SK-N-DZ (cell line): ENCODE measurements at regions not wholly inside any gene's neighbourhood (a gene's known extent, or its start where the extent isn't known, plus 50 kb on each side); places are given as distances from the start of the nearest gene placed in this dataset.

Source experiments
- DNase-seq: peaks from one replicate; pipeline ENCODE4 v3.0.0-alpha.2; 2015; ENCODE audit warnings: low spot score

- no peak for DNase-seq
Measured at GRCh38 chr20:19949195-19949867, 67.8 kb upstream of the NAA20 start.

DNA sequence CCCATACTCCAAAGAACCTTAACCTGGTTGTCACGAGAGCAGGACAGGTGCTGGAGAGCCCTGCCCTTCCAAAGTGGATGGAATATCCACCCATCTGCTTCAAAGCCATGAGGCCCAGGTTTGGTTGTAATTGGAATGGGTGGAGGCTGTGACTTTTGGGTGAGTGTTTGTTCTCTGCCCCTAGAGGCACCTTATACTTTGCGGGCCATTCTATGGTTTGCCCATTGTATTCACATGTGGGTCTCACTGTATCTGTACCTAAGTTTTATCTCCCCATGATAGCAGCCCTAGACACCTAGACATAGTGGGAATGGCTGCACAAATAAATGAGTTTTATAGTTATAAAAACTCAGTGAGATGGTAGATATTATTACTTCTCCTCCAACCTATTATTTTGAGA is 67.1 kb upstream of the NAA20 start:
- no peak for DNase-seq

GRCh38 chr20:19952392-19952791 is 64.8 kb upstream of the NAA20 start:
- DNase-seq, result no peak

- no peak for DNase-seq
Measured at GRCh38 chr20:19953606-19954005, 63.6 kb upstream of the NAA20 start.

- no peak for DNase-seq
Measured at GRCh38 chr20:19956976-19957375, 60.2 kb upstream of the NAA20 start.

- no peak for DNase-seq
Measured at GRCh38 chr20:19958219-19958618, 58.9 kb upstream of the NAA20 start.

DNA sequence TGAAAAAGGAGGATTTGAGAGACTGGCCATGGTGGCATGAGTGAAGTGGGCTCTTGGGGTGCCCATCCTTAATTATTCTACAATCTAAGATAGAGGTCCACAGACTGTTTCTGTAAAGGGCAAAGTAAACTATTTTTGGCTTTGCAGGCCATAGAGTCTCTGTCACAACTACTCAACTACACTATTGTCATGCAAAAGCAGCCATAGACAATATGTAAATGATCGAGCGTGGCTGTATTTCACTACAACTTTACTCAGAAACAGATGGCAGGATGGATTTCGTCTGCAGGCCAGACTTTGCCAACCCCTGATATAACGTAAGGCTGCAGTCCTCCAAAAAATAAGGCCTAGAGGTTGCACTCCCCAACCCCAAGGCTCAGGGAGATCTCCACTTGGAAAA is 58.2 kb upstream of the NAA20 start:
- DNase-seq, result no peak

- DNase-seq, result no peak
Measured at GRCh38 chr20:19960745-19961144, 56.4 kb upstream of the NAA20 start.

DNA sequence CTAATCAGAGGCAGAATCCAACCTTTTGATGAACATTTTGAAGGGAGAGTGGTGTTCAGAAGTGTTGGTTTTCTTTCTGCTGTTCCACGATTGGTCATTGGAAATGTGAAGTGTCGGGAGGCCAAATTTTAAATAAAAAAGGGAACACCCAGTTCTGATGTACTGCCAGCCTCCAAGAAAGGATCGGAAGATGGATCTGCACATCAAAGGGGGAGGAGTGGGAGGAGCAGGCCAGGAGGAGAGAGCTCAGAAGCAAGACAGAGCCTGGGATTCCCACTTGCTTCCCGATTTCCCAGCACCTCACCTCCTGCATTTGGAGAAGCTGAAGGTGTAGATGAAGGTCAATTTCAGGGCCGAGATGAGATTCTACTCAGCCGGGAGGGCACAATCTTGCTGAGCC is 55.9 kb upstream of the NAA20 start:
- DNase-seq, result no peak

DNA sequence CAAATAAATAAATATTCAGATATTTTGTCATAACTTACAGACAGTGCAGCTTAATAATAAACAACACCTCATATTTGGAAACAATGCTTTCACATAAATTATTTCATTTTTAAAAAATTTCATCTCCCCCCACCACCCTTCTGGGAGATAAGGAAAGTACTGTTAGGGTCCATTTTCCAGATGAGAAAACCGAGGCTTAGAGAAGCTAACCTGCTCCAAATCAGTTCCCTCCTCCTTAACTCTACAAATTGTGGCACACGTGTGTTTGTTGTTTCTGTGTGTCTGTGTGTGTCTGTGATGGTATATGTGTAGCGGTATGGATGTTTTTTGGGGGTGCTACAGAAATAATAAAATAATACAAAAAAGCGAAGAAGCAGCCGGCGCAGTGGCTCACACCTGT is 54.2 kb upstream of the NAA20 start:
- DNase-seq, result no peak

GRCh38 chr20:19964289-19965265 is 52.6 kb upstream of the NAA20 start:
- DNase-seq, result no peak

DNA sequence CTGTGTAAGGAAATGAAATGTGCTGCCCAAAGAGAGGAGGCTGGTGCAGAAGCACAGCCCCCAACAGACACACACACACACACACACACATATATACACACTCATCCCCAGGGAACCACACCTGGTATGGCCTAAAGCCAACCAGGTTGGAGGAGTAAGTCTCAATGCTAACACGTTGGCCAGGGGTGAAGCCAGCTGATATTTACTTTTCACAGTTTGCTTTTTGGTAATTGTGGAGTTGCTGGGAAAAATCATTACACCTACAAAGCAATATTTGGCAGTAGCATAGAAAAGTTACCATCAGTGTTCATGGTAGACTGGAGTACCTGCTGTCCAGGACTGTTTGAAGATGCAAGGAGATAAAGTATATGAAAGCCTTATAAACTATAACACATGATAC is 50.3 kb upstream of the NAA20 start:
- DNase-seq, result no peak
